SKM-1 treated with dmso at 0.1 percent for 144 hours (cell line): ENCODE measurements at regions not wholly inside any gene's neighbourhood (a gene's known extent, or its start where the extent isn't known, plus 50 kb on each side); places are given as distances from the start of the nearest gene placed in this dataset.

Source experiments
- DNase-seq: peaks from one replicate; lab custom pipeline; 2025; ENCODE audit not compliant: unreplicated experiment; lab: John Stamatoyannopoulos, UW

DNA sequence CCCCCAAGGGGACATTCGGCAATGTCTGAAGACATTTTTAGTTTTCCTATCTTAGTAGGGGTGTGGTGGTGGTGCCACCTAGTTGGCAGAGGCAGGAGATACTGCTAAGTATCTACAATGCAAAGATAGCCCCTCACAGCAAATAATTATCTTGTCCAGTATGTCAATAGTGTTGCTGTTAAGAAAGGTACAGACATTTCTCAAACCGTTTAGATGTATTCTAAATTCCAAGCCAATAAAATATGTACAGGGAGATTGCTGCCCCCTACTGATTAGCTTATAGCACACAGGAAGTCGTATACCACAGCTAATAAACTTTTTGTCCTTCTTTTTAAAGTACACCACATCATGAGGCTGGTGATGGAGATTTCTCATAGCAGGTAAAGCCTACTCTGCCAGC, 260.5 kb downstream of the TMA16 start:
- DNase-seq, result no peak

DNA sequence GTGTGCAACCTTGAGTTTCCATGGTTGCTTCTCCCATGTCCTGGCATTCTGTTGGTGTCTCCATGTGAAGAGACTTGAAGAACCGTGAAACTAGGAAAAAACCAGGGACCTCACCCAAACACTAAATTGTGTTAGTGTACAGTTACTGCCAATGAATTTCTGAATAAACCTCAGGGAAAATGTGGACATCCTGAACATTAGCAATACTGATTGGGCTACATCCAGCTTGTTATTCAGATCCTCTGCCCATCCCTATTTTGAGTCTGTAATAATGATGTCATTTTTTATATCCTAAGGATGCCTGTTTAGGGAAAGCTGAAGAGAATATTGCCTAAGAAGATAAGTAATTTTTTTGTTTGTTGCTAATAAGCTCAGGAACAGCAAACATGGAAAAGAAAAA, 262.7 kb downstream of the TMA16 start:
- DNase-seq, result no peak

DNA sequence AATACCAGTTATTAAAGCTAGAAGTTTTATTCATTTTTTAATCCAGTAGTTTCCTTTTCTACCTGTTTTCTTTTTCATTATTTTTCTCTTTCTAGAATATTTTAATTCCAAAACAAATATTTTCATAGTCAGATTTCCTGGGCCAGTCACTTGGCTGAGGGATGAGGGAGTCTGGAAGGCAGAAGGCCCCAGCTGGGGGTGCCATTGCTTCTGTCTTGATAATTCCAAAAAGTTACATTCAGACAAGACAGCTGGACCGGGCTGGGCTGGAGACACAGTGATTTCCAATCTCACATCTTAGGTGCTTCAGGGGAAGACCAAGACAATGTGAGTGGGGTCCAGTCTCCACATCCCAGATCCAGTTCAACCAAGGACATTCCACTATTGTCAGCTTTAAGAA, 263.5 kb downstream of the TMA16 start:
- DNase-seq, result no peak

DNA sequence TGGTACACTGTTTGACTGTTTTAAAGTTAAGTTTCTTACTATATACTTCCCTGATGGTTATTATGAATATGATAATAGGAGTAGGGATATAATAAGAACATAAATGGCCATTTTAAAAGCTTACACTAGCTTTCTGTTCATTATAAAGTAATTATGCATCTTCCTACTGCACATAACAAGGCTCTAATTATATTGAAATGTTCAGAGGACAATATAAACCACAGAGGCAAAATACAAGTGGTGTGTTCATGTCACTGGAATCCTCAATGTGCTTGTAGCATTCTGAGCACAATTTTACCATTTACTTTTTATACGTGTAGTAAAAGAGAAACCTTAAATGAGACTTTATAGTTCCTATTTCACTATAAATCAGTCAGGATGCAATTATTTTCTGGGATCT, 268.3 kb downstream of the TMA16 start:
- DNase-seq, result no peak

DNA sequence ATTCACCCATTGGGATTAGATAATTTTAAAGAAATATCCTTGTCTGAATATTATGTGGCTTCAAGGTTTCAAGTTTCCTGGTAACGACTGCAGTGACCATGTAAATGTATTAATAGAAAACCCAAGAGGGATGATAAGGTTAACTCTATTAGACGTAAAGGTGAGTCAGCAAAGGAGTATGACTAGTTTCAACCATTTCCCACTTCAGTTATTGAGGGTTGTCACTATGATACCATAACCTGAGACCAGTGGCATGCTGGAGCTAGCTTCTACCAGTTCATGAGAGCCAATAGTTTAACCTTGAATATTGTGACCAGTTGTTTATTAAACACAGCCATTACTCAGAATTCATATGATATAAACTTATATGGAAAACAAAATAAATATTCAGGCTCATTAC, 270.1 kb downstream of the TMA16 start:
- DNase-seq, result no peak

DNA sequence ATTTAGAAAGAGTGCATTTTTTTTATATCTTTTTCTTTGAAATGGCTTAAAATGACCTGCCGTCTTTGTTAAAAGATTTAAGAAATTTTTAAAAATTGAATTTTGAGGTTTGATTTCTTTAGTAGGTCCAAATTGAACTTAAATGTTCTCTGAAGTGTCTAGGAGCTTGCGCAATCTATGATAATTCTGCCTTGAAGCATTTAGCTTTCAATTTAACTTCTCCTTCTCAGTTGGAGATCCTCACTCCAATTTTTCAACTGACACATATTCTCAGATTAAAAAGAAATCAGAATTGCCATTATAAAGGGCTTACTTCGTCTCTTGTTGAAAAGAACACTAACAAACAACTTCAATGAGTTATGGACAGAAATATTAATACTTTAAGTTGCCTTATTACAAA, 273.5 kb downstream of the TMA16 start:
- DNase-seq, result no peak

DNA sequence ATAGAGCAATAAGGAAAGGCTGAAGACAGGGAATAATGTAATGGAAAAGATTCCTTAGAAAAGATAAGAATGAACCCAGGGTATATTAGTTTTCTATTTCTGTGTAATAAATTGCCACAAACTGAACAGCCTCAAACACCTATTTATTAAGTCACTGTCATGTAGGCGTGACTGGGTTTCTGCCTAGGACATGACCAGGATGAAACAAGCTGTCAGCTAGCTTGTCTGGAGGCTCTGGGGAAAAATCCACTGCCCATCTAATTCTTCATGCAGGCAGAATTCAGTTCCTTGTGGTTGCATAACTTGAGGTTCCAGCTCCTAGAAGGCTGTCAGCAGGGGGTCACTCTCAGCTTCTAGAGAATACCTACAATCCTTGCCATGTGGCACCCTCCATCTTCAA, 277.7 kb downstream of the TMA16 start:
- DNase-seq, result no peak

DNA sequence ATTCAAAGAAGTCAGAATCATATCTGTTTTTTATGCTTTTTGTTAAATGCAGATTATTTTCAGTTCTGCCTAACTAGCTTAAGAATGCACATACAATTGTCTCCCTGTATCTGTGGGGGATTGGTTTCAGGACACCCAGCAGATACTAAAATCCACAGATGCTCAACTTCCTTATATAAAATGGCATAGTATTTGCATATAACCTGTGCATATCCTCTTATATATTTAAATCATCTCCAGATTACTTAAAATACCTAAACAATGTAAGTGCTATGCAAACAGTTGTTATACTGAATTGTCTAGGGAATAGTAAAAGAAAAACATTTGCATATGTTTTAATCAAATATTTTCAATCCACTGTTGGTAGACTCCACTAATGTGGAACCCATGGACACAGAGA, 279.4 kb downstream of the TMA16 start:
- DNase-seq, result no peak

DNA sequence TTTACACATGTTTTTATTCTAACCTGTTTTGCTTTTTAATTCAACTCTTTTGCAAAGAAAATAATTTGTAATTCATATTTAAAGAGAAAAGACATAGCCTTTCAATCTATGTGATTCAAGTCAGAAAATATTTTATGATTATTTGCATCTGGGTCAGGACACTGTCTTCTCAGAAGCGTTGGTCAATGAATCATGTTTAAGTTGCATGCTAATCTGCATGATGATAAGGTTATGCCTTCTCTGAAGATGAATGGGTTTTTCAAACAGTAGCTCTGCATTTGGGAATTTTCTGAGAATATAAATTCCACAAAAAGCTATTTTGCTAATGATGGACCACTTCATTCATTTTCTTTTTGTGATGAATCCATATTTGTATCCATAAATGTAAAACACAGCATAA, 282.5 kb downstream of the TMA16 start:
- no peak for DNase-seq

DNA sequence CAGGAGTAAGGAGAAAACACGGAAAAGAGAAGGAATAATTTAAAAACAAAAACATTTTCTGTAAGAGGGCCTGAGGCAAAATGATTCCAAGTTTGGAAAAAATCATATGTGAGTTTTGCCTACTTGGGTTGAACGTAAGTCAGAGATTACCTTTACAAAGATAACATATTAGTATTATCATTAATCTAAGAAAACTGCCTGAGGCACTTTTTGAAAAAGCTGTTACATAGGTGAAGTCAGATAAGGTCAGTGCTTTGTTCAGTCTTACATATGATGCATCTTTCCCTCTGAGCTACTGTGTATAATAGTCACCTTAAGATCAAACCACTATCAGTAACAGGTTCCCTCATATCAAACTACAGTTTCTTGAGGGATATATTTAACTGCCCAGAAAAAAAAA, 287.2 kb downstream of the TMA16 start:
- DNase-seq, result no peak

DNA sequence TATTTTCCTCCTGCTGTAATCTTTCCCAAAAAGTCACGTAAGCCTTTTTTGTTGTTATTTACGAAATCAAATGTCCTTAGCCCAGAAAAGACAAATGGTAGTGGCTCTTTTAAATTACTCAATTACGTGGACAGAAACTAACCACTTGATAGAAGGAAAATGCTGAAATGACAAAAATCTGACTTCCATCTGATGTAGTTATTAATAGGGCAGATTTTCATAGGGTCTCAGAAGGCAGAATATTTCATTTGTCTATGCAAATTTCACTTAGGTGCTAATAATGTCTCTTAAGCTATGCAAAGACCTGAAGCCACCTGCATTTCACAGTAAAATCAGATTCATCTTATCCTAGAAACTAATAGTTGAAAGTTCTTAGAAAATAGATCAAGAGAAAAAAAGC, 295.7 kb downstream of the TMA16 start:
- no peak for DNase-seq

DNA sequence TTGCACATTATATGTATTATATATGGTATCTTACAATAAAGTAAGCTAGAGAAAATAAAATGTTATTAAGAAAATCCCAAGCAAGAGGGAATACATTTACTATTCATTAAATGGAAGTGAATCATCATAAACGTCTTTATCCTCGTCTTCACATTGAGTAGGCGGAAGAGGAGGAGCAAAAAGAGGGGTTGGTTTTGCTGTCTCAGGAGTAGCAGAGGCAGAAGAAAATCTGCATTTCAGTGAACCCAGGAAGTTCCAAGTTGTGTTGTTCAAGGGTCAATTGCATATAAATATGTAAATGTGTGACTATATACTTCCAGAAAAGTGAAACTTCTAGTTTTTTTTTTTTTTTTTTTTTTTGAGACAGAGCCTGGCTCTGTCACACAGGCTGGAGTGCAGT, 301.4 kb downstream of the TMA16 start:
- no peak for DNase-seq

DNA sequence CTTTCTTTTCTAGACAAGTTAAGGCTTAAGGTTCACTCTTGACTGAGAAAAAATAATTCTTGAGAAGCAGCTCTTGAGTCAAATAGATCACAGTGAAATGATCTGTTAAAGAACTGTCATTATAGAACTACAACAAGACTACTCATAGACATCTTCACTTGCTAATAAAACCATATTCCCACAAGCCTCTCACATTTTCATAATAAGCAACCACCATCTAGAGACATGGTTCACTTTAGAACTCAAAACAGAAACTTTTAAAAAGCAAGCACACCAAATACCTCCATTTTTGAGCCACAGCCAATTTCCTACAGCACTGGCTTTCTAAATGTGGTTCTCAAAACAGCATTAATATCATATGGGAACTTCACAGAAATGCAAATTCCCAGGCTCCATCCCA, 309.5 kb downstream of the TMA16 start:
- DNase-seq, result no peak

DNA sequence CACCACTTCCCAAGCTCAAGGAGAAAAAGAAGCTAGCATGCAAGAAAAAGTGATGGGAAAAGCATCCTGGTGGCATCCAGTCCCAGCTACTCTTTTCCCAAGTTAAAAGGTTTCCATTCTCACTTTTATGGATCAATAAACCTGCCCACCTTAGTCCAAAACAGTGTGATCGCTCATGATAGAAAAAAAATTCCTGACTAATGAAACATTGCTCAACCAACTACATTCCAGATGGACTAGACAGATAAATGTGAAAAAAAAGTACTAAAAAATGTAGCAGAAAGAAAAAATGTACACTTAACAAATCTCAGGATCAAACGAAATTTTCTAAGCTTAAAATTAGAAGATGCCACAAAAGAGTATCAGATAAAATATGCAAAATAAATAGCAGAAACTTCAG, 312.2 kb downstream of the TMA16 start:
- no peak for DNase-seq

DNA sequence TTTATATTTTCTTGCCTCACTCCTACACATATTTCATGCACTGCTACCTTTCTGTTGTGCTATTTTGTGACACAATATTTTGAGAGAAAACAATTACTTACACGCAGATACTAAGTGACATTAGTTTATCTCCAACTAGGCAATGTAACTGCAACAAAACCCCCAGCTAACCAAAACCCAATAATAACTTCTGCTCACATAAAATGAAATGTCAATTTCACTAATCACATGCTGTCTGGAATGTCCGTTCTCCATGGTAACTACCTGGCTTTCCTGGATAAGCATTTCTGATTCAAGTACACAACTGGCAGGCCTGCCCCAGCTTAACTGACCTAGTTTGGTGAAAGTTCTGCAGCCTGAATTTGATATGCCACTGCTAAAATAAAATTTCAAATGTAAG, 313.5 kb downstream of the TMA16 start:
- DNase-seq, result no peak

DNA sequence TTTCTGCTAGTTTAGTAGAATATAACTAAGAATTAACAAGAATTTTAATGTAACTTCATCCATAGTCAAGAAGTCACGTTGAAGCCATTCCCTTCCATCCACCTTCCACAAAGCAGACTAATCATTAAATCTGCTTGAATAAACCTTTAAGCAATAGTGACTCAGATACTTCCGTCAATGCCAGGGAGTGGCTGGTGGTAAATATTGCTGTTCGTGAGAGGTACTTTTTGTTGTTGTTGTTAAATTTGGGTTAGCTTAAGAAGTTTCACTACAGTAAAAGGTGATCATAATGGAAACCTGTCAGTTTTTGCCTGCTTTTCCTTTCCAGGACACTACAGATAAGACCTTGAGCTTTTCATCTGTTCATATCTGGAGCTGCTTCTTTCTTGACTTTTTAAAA, 316.3 kb downstream of the TMA16 start:
- no peak for DNase-seq

DNA sequence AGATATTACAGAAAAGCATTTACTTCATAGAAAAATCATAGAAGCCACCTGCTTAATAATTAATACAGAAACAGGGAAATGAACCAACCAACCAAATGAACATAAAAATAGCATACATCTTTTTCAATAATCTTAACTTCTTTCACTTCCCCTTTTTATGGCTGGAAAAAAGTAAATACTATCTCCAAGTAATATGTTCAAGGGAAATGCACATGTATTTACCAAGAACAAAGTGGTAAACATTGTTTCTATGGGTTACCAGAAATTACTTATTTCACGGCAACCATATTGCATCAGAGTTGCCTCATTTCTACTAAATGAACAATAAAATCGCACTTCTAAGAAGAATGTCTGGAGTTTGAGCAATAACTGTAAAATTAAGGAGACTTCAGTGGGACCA, 321.3 kb downstream of the TMA16 start:
- DNase-seq, result no peak

DNA sequence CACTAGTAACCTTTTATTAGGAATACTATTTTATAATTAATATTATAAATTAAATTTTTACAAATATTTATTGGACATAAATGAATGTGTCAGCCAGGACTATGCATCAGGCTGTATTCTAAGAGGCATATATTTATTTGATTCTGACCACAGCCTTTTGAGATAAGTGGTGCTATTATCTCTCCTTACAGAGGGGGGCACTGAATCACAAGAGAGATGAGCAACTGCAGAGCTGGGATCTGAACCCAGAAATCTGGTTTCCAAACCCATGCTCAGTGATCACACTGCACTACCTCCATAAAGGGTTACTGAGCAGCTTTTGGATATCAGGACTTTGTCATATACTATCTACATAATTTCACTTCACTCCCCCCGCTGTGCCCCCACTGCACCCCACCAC, 322.0 kb downstream of the TMA16 start:
- no peak for DNase-seq

DNA sequence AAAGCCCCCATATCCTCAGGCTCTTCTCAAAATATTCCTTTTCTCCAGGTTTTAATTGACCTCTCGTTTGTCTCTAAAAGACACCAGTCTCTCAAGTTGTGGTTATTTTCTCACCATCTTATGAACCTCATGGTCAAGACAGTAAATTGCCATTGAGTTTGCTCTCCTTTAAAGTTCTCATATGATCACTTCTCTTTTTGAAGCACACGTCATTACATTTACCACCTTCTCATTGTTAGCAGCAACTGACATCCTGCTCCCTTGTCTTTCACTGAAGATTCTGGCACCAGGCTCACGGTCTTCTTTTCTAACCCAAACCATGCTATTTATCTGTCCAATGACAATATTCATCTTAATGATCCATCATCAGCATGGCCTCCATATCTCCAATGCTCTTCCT, 324.2 kb downstream of the TMA16 start:
- DNase-seq, result no peak

DNA sequence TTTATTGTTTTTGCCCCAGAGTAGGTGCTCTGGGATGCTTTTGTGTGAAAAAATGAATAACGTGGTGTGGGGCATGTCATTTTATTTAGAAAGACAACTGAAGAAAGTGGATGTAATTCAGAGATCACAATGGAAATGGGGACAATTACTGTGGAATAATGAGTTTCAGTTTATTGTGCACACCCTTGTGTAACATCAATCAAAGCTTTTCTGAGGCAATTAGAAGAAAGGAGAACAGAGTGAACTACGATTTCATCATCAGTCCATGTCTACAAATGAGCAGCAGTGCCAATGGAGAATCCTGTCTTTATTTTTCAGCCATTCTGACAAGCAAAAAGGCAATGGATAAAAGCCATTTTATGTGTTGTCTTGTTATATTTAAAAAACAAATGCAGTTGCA, 339.2 kb downstream of the TMA16 start:
- no peak for DNase-seq

DNA sequence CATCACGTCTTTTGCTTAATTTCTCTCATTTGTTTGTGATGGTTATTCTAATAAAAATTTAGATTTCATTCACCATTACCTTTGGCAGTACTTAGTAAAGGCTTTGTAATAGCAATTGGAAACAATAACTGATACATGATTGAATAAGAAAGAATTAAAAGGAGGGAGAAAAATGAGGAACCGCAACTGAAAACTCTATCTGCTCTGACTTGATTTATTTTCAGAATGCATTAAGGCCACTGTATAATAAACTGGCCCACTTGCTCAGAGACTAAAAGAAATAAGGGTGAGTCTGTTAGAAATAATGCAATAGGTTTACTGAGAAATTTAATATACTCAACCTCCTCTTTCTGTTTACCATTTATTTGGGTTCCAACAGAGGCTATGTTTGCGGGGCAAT, 351.5 kb downstream of the TMA16 start:
- DNase-seq, result no peak

DNA sequence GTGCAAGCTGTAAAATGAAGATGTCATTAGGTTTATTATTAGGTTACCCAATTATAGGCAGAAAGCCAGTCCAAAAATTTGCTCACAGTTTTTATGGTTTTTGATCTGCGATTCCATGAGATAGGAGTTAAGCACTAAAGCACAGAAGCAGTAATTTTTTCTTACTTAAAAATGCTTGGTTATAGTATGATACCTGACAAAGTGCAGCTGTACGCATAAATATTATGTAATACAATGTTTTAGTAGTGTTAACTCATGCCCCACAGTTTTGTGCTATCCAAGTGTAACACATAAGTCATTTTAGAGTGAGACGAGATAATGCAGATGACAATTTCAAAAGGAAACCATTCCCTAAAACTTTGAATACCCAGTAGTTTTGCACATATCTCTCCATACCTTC, 357.8 kb downstream of the TMA16 start:
- no peak for DNase-seq

DNA sequence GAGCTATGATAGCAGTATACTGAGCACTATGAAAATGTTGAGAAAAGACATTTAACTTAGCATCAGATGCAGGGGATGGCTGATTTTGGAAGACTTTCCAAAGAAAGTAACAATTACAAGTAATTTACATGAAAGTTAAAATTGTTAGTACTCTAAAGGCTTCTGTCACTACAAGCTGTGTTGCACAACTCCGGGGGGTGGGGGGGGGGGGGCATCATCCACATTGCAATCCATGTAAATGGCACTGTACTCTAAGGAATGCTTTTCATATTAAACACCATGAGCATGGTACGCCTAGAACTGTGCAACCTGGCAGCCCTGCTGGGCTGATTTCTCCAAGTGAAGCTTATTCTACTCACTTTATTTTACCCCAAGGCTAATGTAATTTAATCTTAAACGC, 363.4 kb downstream of the TMA16 start:
- DNase-seq, result no peak

DNA sequence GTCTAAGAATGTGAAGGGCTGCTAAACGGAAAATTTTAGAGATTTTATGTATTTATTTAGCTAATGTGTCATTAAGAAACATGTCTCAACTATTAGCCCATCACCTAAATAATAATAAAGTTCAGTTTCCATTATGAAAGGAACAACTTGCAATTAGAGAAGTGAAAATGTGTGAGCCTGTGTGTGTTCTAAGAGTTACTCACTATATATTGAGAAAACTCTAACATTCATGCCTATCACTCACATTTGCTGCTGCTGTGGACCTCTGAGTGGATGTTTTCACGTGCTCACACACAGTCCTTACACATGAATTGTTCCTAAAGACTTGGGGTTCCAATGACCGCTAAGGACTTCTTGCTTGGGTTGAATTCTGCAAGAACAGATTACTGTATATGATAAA, 364.0 kb downstream of the TMA16 start:
- no peak for DNase-seq
